Endothelial cell of umbilical vein (primary cell): ENCODE measurements at regions not wholly inside any gene's neighbourhood (a gene's known extent, or its start where the extent isn't known, plus 50 kb on each side); places are given as distances from the start of the nearest gene placed in this dataset.

Experiments
- BruUV-seq: library from RNA; stranded (reverse); fragments of 400-500 nt; replicated peaks from 2 replicates; lab custom pipeline; 2021; lab: Mats Ljungman, UMichigan
- CTCF ChIA-PET: fragments of 300-600, 350-600 bp; sonication (Branson Sonifier 250); formaldehyde crosslinking; loops from one replicate; lab custom pipeline; 2021; ENCODE audit warnings: antibody characterized with exemption, inconsistent platforms; lab: Charles Lee
- POLR2A ChIA-PET: fragments of 300-600, 350-600 bp; sonication (Branson Sonifier 250); formaldehyde crosslinking; loops from one replicate; lab custom pipeline; 2021; ENCODE audit warnings: antibody characterized with exemption, inconsistent platforms; lab: Charles Lee
- DNase-seq: peaks from one replicate; pipeline ENCODE4 v3.0.0-alpha.2; 2011; ENCODE audit warnings: low read depth, low spot score
- FAIRE-seq: peaks from 2 replicates; lab custom pipeline; 2011; peaks lifted over from hg19 to GRCh38; lab: Jason Lieb, UNC
- H2AFZ ChIP-seq: 2 replicates; pipeline ENCODE4 v1.6.0; 2012; ENCODE audit warnings: low read depth, low read length, control low read depth, inconsistent platforms
- H3K27ac ChIP-seq: 2 replicates; pipeline ENCODE4 v1.5.1; 2011; ENCODE audit warnings: low read depth, mild to moderate bottlenecking, control low read depth, low read length, moderate library complexity; ENCODE audit not compliant: insufficient read depth
- H3K27me3 ChIP-seq, 2 experiments: 2 replicates each; pipeline versions ENCODE4 v1.6.0 to v1.6.1; 2011; ENCODE audit warnings: low read length in 2 of 2, mixed read lengths in 1 of 2; ENCODE audit not compliant: control insufficient read depth in 2 of 2, insufficient read depth in 2 of 2
- H3K36me3 ChIP-seq, 2 experiments: 2 replicates in 1 of 2; 3 replicates in 1 of 2; pipeline ENCODE4 v1.5.1; 2011; ENCODE audit warnings: low read length in 2 of 2, mild to moderate bottlenecking in 1 of 2, moderate library complexity in 1 of 2; ENCODE audit not compliant: control insufficient read depth in 2 of 2, insufficient read depth in 2 of 2; ENCODE audit errors: extremely low read depth in 1 of 2
- H3K4me1 ChIP-seq: 3 replicates; pipeline ENCODE4 v1.5.1; 2011; ENCODE audit warnings: mild to moderate bottlenecking, low read length; ENCODE audit not compliant: control insufficient read depth, insufficient read depth; ENCODE audit errors: extremely low read depth
- H3K4me2 ChIP-seq: 2 replicates; pipeline ENCODE4 v1.6.1; 2011; ENCODE audit warnings: low read length, control low read depth, mixed read lengths; ENCODE audit not compliant: insufficient read depth
- H3K4me3 ChIP-seq, 3 experiments: fragments of 200-600 bp in 1 of 3; sonication (generic), shearing (Covaris generic) in 1 of 3; replicated peaks in 1 of 3; 2 replicates each; pipeline ENCODE4 v1.5.1; 2011 to 2016; ENCODE audit warnings: control low read depth in 3 of 3, low read length in 3 of 3, mild to moderate bottlenecking in 2 of 3, inconsistent platforms in 1 of 3, low read depth in 1 of 3, moderate library complexity in 1 of 3; ENCODE audit not compliant: insufficient read depth in 1 of 3
- H3K79me2 ChIP-seq: 2 replicates; pipeline ENCODE4 v1.6.0; 2012; ENCODE audit warnings: low read length, inconsistent platforms; ENCODE audit not compliant: control insufficient read depth, insufficient read depth
- H3K9ac ChIP-seq: replicated peaks from 2 replicates; pipeline ENCODE3; 2011; ENCODE audit warnings: low read length, control low read depth; ENCODE audit not compliant: insufficient read depth; ENCODE audit errors: extremely low read depth
- H3K9me1 ChIP-seq: replicated peaks from 3 replicates; pipeline ENCODE4 v1.6.0; 2011; ENCODE audit warnings: mild to moderate bottlenecking, low read length; ENCODE audit not compliant: control insufficient read depth, insufficient read depth; ENCODE audit errors: extremely low read depth
- H3K9me3 ChIP-seq: replicated peaks from 2 replicates; pipeline ENCODE4 v1.5.1; 2012; ENCODE audit warnings: low read length, inconsistent platforms; ENCODE audit not compliant: control insufficient read depth, insufficient read depth
- H4K20me1 ChIP-seq: replicated peaks from 2 replicates; pipeline ENCODE3; 2011; ENCODE audit warnings: mild to moderate bottlenecking, low read length; ENCODE audit not compliant: control insufficient read depth, insufficient read depth; ENCODE audit errors: extremely low read depth
- EZH2 ChIP-seq: IDR thresholded peaks from 2 replicates; pipeline ENCODE4 v1.6.1; 2012; ENCODE audit warnings: borderline replicate concordance, low read depth, mild to moderate bottlenecking, moderate library complexity, low read length, inconsistent platforms; ENCODE audit not compliant: severe bottlenecking
- FOS ChIP-seq: IDR thresholded peaks from 2 replicates; pipeline ENCODE4 v1.6.1; 2011; ENCODE audit warnings: mild to moderate bottlenecking, low read length, moderate library complexity, borderline replicate concordance; ENCODE audit not compliant: insufficient read depth
- GATA2 ChIP-seq: IDR thresholded peaks from 2 replicates; pipeline ENCODE4 v1.7.0; 2011; ENCODE audit warnings: low read depth, mild to moderate bottlenecking, moderate library complexity, mixed read lengths, low read length; ENCODE audit not compliant: insufficient read length, insufficient read depth
- JUN ChIP-seq: IDR thresholded peaks from 2 replicates; pipeline ENCODE4 v1.6.1; 2011; ENCODE audit warnings: borderline replicate concordance, low read depth; ENCODE audit not compliant: insufficient read length, insufficient read depth
- MAX ChIP-seq: IDR thresholded peaks from 2 replicates; pipeline ENCODE4 v1.6.1; 2011; ENCODE audit not compliant: insufficient read depth, insufficient read length
- MYC ChIP-seq: IDR thresholded peaks from one replicate; pipeline ENCODE4 v1.6.1; 2011; ENCODE audit warnings: mild to moderate bottlenecking, low read depth, low read length
- POLR2A ChIP-seq: IDR thresholded peaks from 2 replicates; pipeline ENCODE4 v1.6.1; 2012; ENCODE audit warnings: low read depth, mild to moderate bottlenecking, control low read depth, low read length
- POLR2AphosphoS5 ChIP-seq: IDR thresholded peaks from 2 replicates; pipeline ENCODE4 v1.6.1; 2012; ENCODE audit warnings: low read depth, mild to moderate bottlenecking, control low read depth, low read length, moderate library complexity; ENCODE audit not compliant: insufficient read depth
- dilution Hi-C: fragments of 300-500 bp; cut with MboI; formaldehyde crosslinking; loops from one replicate; pipeline ENCODE4 v1.15.0; 2019; ENCODE audit warnings: low sequenced_read_pairs; ENCODE audit not compliant: extremely low pct_ligation_motif_present
- intact Hi-C: fragments of 100-400 bp; cut with micrococcal nuclease; formaldehyde crosslinking; loops from one replicate; pipeline ENCODE4 v1.10.0; 2022
- TF ChIP-seq, protein P1 (sequence below), 2 donors: IDR thresholded peaks; 1 replicate in 1 of 2; 2 replicates in 1 of 2; pipeline ENCODE4 v1.5.1; 2011; ENCODE audit warnings: low read length in 2 of 2, mild to moderate bottlenecking in 2 of 2, moderate library complexity in 2 of 2, control low read depth in 1 of 2, inconsistent platforms in 1 of 2, low read depth in 1 of 2; ENCODE audit not compliant: insufficient read depth in 1 of 2; ENCODE audit errors: extremely low read depth in 1 of 2

GRCh38 chr2:54387059-54387991 is 68.8 kb upstream of the SPTBN1 start:
- peaks cover 9% of the 10 kb centered on the region for H3K4me1 ChIP-seq
- ChIA-PET CTCF (interaction anchor here (1.1 to 1.7 kb wide), 3 partner anchors 8 to 29 kb away, joined by 3 to 4 read pairs (median 3); no protein-coding TSS in a partner anchor), POLR2A (no interaction called here)
- no peak overlapping the region for H3K4me3 ChIP-seq
- dilution Hi-C loops (no loop called here), intact Hi-C loops (no loop called here)
- no TSS peak for BruUV-seq
- H3K27me3 ChIP-seq: no peaks in the 10 kb centered on the region
- H4K20me1 ChIP-seq: no peaks in the 10 kb centered on the region
- no peaks in the 10 kb centered on the region for H3K79me2 ChIP-seq
- H3K36me3 ChIP-seq: no peaks in the 10 kb centered on the region
- H3K9me3 ChIP-seq: no peaks in the 10 kb centered on the region
- TF ChIP-seq, protein P1, sequence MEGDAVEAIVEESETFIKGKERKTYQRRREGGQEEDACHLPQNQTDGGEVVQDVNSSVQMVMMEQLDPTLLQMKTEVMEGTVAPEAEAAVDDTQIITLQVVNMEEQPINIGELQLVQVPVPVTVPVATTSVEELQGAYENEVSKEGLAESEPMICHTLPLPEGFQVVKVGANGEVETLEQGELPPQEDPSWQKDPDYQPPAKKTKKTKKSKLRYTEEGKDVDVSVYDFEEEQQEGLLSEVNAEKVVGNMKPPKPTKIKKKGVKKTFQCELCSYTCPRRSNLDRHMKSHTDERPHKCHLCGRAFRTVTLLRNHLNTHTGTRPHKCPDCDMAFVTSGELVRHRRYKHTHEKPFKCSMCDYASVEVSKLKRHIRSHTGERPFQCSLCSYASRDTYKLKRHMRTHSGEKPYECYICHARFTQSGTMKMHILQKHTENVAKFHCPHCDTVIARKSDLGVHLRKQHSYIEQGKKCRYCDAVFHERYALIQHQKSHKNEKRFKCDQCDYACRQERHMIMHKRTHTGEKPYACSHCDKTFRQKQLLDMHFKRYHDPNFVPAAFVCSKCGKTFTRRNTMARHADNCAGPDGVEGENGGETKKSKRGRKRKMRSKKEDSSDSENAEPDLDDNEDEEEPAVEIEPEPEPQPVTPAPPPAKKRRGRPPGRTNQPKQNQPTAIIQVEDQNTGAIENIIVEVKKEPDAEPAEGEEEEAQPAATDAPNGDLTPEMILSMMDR (IDR thresholded peaks at IDR 0.05; ENCODE audit: extremely low read depth in 1 of 2, insufficient read depth in 1 of 2, low read depth in 1 of 2, low read length in 2 of 2): no peak
- no peak for TF ChIP-seq GATA2
- TF ChIP-seq EZH2: no peak
- no peak for TF ChIP-seq POLR2AphosphoS5
- TF ChIP-seq MAX: no peak
- peak; percentile 18 for TF ChIP-seq FOS
- TF ChIP-seq POLR2A: no peak
- TF ChIP-seq MYC: no peak
- no peak for TF ChIP-seq JUN
- H3K27ac ChIP-seq: no peak overlapping the region
- DNase-seq: peak; percentile 31
- H2AFZ ChIP-seq: peak overlapping the region; percentile 80
- H3K9ac ChIP-seq: no peak overlapping the region
- no peaks in the 10 kb centered on the region for H3K9me1 ChIP-seq
- H3K4me2 ChIP-seq: peak overlapping the region; percentile 56
- peak; percentile 82 for FAIRE-seq
